H9 (cell line): ENCODE measurements at regions not wholly inside any gene's neighbourhood (a gene's known extent, or its start where the extent isn't known, plus 50 kb on each side); places are given as distances from the start of the nearest gene placed in this dataset.
A peak's percentile ranks its signal among the peaks of the same experiment; 100 is the strongest.

Experiments
- DNase-seq: peaks from one replicate; pipeline ENCODE4 v3.0.0-alpha.2; 2017
- H2AFZ ChIP-seq: one replicate; pipeline ENCODE4 v1.6.1; 2013; ENCODE audit warnings: mild to moderate bottlenecking, low read length, control low read depth, moderate library complexity
- H2AK5ac ChIP-seq: 2 replicates; pipeline ENCODE4 v1.6.1; 2013; ENCODE audit warnings: low read length, control low read depth, mixed read lengths; ENCODE audit not compliant: insufficient read length
- H2BK120ac ChIP-seq: one replicate; pipeline ENCODE4 v1.6.1; 2013; ENCODE audit warnings: low read depth, mild to moderate bottlenecking, low read length, control low read depth, inconsistent platforms; ENCODE audit not compliant: poor library complexity, severe bottlenecking
- H2BK12ac ChIP-seq: 2 replicates; pipeline ENCODE4 v1.6.1; 2013; ENCODE audit warnings: low read length, control low read depth, mixed read lengths, low read depth; ENCODE audit not compliant: insufficient read length
- H2BK15ac ChIP-seq: 2 replicates; pipeline ENCODE4 v1.6.1; 2013; ENCODE audit warnings: low read depth, low read length, control low read depth
- H2BK20ac ChIP-seq: one replicate; pipeline ENCODE4 v1.6.1; 2013; ENCODE audit warnings: low read depth, mild to moderate bottlenecking, low read length, control low read depth, inconsistent platforms; ENCODE audit not compliant: poor library complexity, severe bottlenecking
- H2BK5ac ChIP-seq: 2 replicates; pipeline ENCODE4 v1.6.1; 2013; ENCODE audit warnings: low read length, control low read depth, mixed read lengths; ENCODE audit not compliant: insufficient read length
- H3K14ac ChIP-seq: 2 replicates; pipeline ENCODE4 v1.6.1; 2013; ENCODE audit warnings: low read length, control low read depth; ENCODE audit not compliant: insufficient read depth
- H3K18ac ChIP-seq: 2 replicates; pipeline ENCODE4 v1.6.1; 2013; ENCODE audit warnings: low read depth, mild to moderate bottlenecking, mixed read lengths, low read length, control low read depth; ENCODE audit not compliant: insufficient read length
- H3K23ac ChIP-seq: 2 replicates; pipeline ENCODE4 v1.6.1; 2013; ENCODE audit warnings: low read length, control low read depth, mixed read lengths, low read depth; ENCODE audit not compliant: insufficient read length
- H3K23me2 ChIP-seq: 2 replicates; pipeline ENCODE4 v1.6.1; 2013; ENCODE audit warnings: low read depth, mild to moderate bottlenecking, mixed read lengths, low read length, control low read depth; ENCODE audit not compliant: insufficient read length, poor library complexity, severe bottlenecking
- H3K27ac ChIP-seq: 2 replicates; pipeline ENCODE4 v1.5.1; 2013; ENCODE audit warnings: low read length, control low read depth, mixed read lengths, low read depth; ENCODE audit not compliant: insufficient read length
- H3K27me3 ChIP-seq: 2 replicates; pipeline ENCODE4 v1.6.1; 2013; ENCODE audit warnings: low read length, control low read depth, inconsistent platforms; ENCODE audit not compliant: insufficient read depth
- H3K4ac ChIP-seq: 2 replicates; pipeline ENCODE4 v1.6.1; 2013; ENCODE audit warnings: low read depth, mild to moderate bottlenecking, control low read depth, inconsistent platforms, low read length, moderate library complexity
- H3K4me1 ChIP-seq: 2 replicates; pipeline ENCODE4 v1.6.1; 2013; ENCODE audit warnings: low read length, control low read depth, inconsistent platforms; ENCODE audit not compliant: insufficient read depth
- H3K4me2 ChIP-seq: 2 replicates; pipeline ENCODE4 v1.6.1; 2013; ENCODE audit warnings: low read length, control low read depth, mixed read lengths; ENCODE audit not compliant: insufficient read length, insufficient read depth
- H3K56ac ChIP-seq: 2 replicates; pipeline ENCODE4 v1.6.1; 2013; ENCODE audit warnings: low read depth, mild to moderate bottlenecking, mixed read lengths, low read length, control low read depth; ENCODE audit not compliant: insufficient read length
- H3K79me1 ChIP-seq: 2 replicates; pipeline ENCODE4 v1.6.1; 2013; ENCODE audit warnings: low read depth, mild to moderate bottlenecking, moderate library complexity, low read length, control low read depth, inconsistent platforms; ENCODE audit not compliant: insufficient read depth, poor library complexity, severe bottlenecking
- H3K79me2 ChIP-seq: 2 replicates; pipeline ENCODE4 v1.6.1; 2013; ENCODE audit warnings: low read length, control low read depth, inconsistent platforms; ENCODE audit not compliant: insufficient read depth
- H3K9ac ChIP-seq: 2 replicates; pipeline ENCODE4 v1.6.1; 2013; ENCODE audit warnings: low read length, control low read depth, mixed read lengths; ENCODE audit not compliant: insufficient read length; ENCODE audit errors: extremely low read depth
- H3K9me3 ChIP-seq: one replicate; pipeline ENCODE4 v1.6.1; 2013; ENCODE audit warnings: low read depth, low read length, inconsistent platforms; ENCODE audit not compliant: control insufficient read depth
- H3T11ph ChIP-seq: one replicate; pipeline ENCODE4 v1.6.1; 2013; ENCODE audit warnings: mild to moderate bottlenecking, low read length, control low read depth, inconsistent platforms
- H4K20me1 ChIP-seq: one replicate; pipeline ENCODE4 v1.6.1; 2013; ENCODE audit not compliant: control insufficient read depth, insufficient read length, insufficient read depth
- H4K5ac ChIP-seq: 2 replicates; pipeline ENCODE4 v1.6.1; 2013; ENCODE audit warnings: low read depth, mild to moderate bottlenecking, mixed read lengths, low read length, control low read depth; ENCODE audit not compliant: insufficient read length
- H4K8ac ChIP-seq: replicated peaks from 2 replicates; pipeline ENCODE4 v1.6.1; 2013; ENCODE audit warnings: low read length, control low read depth, mixed read lengths, low read depth; ENCODE audit not compliant: insufficient read length
- H4K91ac ChIP-seq: 2 replicates; pipeline ENCODE4 v1.6.1; 2013; ENCODE audit warnings: low read depth, mild to moderate bottlenecking, moderate library complexity, mixed read lengths, low read length, control low read depth; ENCODE audit not compliant: insufficient read length
- H3K27ac Mint-ChIP-seq, 3 experiments: 2 replicates in 2 of 3; 3 replicates in 1 of 3; pipeline ENCODE4 v1.8.0; 2020 to 2021; ENCODE audit warnings: mixed read lengths in 3 of 3, mild to moderate bottlenecking in 1 of 3, moderate library complexity in 1 of 3
- H3K27me3 Mint-ChIP-seq: 2 replicates; pipeline ENCODE4 v1.8.0; 2021; ENCODE audit warnings: low read depth, mild to moderate bottlenecking, moderate library complexity, mixed read lengths
- H3K36me3 Mint-ChIP-seq, 3 experiments: 2 replicates in 2 of 3; 3 replicates in 1 of 3; pipeline ENCODE4 v1.8.0; 2020 to 2021; ENCODE audit warnings: low read depth in 3 of 3, mixed read lengths in 3 of 3; ENCODE audit not compliant: insufficient read depth in 1 of 3
- H3K4me1 Mint-ChIP-seq, 2 experiments: 2 replicates each; pipeline ENCODE4 v1.8.0; 2020; ENCODE audit warnings: mixed read lengths in 2 of 2
- H3K4me3 Mint-ChIP-seq, 2 experiments: 2 replicates in 1 of 2; 3 replicates in 1 of 2; pipeline ENCODE4 v1.8.0; 2020 to 2021; ENCODE audit warnings: mild to moderate bottlenecking in 2 of 2, mixed read lengths in 2 of 2, moderate library complexity in 1 of 2
- H3K9me3 Mint-ChIP-seq, 2 experiments: 2 replicates in 1 of 2; 3 replicates in 1 of 2; pipeline ENCODE4 v1.8.0; 2020; ENCODE audit warnings: mild to moderate bottlenecking in 2 of 2, mixed read lengths in 2 of 2, moderate library complexity in 1 of 2
- WGBS: extraction: QIAGEN DNeasy Blood & Tissue Kit; methylation state at CpG from one replicate; pipeline ENCODE4 v1.1.7; 2013; ENCODE audit warnings: missing lambda C conversion rate, low lambda C conversion rate, mixed read lengths; ENCODE audit not compliant: insufficient read length; ENCODE audit errors: extremely low coverage; 5-methylcytosine and 5-hydroxymethylcytosine counted together
- TF ChIP-seq, protein P1 (sequence below): fragments of 200-600 bp; sonication (generic); conservative IDR thresholded peaks from 3 replicates; pipeline ENCODE4 v1.8.0; 2021; ENCODE audit warnings: antibody characterized with exemption, mild to moderate bottlenecking

GRCh38 chr21:22679207-22679606, 1681.0 kb downstream of the NCAM2 start:
- Histone ChIP-seq H2BK5ac (no peak overlapping the region), H2BK20ac (no peak overlapping the region), H3K79me2 (no peaks in the 10 kb centered on the region), H3T11ph (no peak overlapping the region), H3K4me2 (no peak overlapping the region), H3K14ac (peak overlapping the region; percentile 44; the same call in 1 of the 2 replicates), H4K20me1 (no peaks in the 10 kb centered on the region), H2BK120ac (no peak overlapping the region), H2BK15ac (no peak overlapping the region), H2AFZ (no peak overlapping the region), H3K4me1 (no peaks in the 10 kb centered on the region), H3K4ac (no peak overlapping the region), H3K27me3 (no peaks in the 10 kb centered on the region), H3K23me2 (no peaks in the 10 kb centered on the region), H3K9ac (no peak overlapping the region), H3K9me3 (no peaks in the 10 kb centered on the region), H3K23ac (no peak overlapping the region), H4K8ac (no peak overlapping the region), H3K27ac (no peak overlapping the region), H3K18ac (no peak overlapping the region), H3K79me1 (no peaks in the 10 kb centered on the region), H4K5ac (no peak overlapping the region), H3K56ac (no peak overlapping the region), H4K91ac (no peak overlapping the region), H2AK5ac (no peak overlapping the region), H2BK12ac (no peak overlapping the region)
- H3K27me3 Mint-ChIP-seq = no peaks in the 10 kb centered on the region
- peaks cover 4 to 12% (median 5%) of the 10 kb centered on the region in 3 experiments; a peak in 5 of 7 replicates for H3K36me3 Mint-ChIP-seq
- no peak for DNase-seq
- no CpG with 5 or more reads among the region's 10 CpGs for WGBS
- H3K9me3 Mint-ChIP-seq = peaks cover 15% of the 10 kb centered on the region in 2 experiments
- H3K4me3 Mint-ChIP-seq = no peak overlapping the region
- H3K27ac Mint-ChIP-seq = no peak overlapping the region
- no peaks in the 10 kb centered on the region for H3K4me1 Mint-ChIP-seq
- TF ChIP-seq, protein P1, sequence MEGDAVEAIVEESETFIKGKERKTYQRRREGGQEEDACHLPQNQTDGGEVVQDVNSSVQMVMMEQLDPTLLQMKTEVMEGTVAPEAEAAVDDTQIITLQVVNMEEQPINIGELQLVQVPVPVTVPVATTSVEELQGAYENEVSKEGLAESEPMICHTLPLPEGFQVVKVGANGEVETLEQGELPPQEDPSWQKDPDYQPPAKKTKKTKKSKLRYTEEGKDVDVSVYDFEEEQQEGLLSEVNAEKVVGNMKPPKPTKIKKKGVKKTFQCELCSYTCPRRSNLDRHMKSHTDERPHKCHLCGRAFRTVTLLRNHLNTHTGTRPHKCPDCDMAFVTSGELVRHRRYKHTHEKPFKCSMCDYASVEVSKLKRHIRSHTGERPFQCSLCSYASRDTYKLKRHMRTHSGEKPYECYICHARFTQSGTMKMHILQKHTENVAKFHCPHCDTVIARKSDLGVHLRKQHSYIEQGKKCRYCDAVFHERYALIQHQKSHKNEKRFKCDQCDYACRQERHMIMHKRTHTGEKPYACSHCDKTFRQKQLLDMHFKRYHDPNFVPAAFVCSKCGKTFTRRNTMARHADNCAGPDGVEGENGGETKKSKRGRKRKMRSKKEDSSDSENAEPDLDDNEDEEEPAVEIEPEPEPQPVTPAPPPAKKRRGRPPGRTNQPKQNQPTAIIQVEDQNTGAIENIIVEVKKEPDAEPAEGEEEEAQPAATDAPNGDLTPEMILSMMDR = no peak
